ENCODE measurements at regions not wholly inside any gene's neighbourhood (a gene's known extent, or its start where the extent isn't known, plus 50 kb on each side); places are given as distances from the start of the nearest gene placed in this dataset.

DNA sequence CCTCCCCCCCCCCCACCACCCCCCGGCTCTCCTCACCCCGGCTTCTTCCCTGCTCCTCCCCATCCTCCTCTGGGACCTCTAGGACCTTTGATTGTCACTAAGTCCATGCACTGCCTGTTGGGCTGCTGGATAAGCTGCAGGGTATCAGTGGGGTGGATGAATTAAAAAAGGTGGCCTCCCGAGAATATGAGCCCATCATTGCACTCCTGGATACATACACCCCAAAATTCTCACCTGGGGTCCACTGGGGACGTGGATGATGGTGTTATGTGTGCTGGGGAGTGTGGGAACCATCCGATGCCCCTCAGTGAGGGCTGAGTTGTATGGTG lies 88.8 kb downstream of the IRF8 start:
- Mint-ChIP-seq H3K9me3 (ENCODE audit: unreplicated experiment) (no peaks in the 10 kb centered on the region), H3K36me3 (ENCODE audit: insufficient read depth, unreplicated experiment) (no peaks in the 10 kb centered on the region), H3K27ac (ENCODE audit: unreplicated experiment) (no peak overlapping the region), H3K4me1 (ENCODE audit: low read depth, unreplicated experiment) (peaks cover 24% of the 10 kb centered on the region), H3K4me3 (ENCODE audit: unreplicated experiment) (no peak overlapping the region), H3K27me3 (ENCODE audit: insufficient read depth, unreplicated experiment) (no peaks in the 10 kb centered on the region)
- H3K9me3 ChIP-seq = no peaks in the 10 kb centered on the region
- no peak overlapping the region for H3K4me3 ChIP-seq (ENCODE audit: low read depth, low read length)
- CTCF ChIA-PET = interaction anchor here (0.6 to 13.4 kb wide), 10 partner anchors 12 to 472 kb away, joined by 3 to 147 read pairs (median 4); no protein-coding TSS in a partner anchor
- H3K4me1 ChIP-seq = peaks cover 29% of the 10 kb centered on the region
- POLR2A ChIA-PET = no interaction called here
- no peaks in the 10 kb centered on the region for H3K27me3 ChIP-seq (replicated peaks; ENCODE audit: control insufficient read depth, insufficient read depth, low read length)
- BruUV-seq (replicated peaks) = no TSS peak
- H3K36me3 ChIP-seq (ENCODE audit: control insufficient read depth, insufficient read depth, low read length) = no peaks in the 10 kb centered on the region
- TF ChIP-seq, protein P1, sequence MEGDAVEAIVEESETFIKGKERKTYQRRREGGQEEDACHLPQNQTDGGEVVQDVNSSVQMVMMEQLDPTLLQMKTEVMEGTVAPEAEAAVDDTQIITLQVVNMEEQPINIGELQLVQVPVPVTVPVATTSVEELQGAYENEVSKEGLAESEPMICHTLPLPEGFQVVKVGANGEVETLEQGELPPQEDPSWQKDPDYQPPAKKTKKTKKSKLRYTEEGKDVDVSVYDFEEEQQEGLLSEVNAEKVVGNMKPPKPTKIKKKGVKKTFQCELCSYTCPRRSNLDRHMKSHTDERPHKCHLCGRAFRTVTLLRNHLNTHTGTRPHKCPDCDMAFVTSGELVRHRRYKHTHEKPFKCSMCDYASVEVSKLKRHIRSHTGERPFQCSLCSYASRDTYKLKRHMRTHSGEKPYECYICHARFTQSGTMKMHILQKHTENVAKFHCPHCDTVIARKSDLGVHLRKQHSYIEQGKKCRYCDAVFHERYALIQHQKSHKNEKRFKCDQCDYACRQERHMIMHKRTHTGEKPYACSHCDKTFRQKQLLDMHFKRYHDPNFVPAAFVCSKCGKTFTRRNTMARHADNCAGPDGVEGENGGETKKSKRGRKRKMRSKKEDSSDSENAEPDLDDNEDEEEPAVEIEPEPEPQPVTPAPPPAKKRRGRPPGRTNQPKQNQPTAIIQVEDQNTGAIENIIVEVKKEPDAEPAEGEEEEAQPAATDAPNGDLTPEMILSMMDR (IDR thresholded peaks at IDR 0.05; ENCODE audit: insufficient read depth in 1 of 2, low read depth in 1 of 2, low read length in 1 of 2, severe bottlenecking in 1 of 2, unreplicated experiment in 1 of 2) = peak in 1 of 2 experiments; percentile 16
- intact Hi-C loops (cut with micrococcal nuclease; ENCODE audit: unreplicated experiment) = loop anchor here (1.0 to 2.0 kb wide), 3 partner anchors 89 to 166 kb away; partner anchors contain the start of gene IRF8
- DNase-seq = no peak

DNA sequence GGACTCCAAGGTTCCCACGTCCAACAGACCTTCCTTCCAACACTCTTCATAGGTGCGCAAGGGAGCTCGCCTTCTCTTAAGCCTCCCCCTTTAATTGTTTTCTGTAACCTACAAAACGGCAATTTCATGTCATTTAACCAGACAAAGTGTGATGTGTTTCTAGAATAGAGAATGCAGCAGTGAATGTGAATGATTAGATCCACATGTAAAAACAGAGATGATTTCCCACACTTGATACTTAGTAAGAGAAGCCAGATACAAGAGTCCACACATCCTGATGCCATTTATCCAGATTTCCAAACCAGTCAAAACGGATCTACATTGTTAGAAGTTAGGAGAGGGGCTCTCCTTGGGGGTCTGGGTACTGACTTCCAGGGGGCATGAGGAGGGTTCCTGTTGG lies 89.3 kb downstream of the IRF8 start:
- no peak overlapping the region for H3K4me3 ChIP-seq (ENCODE audit: low read depth, low read length)
- no peaks in the 10 kb centered on the region for H3K9me3 ChIP-seq
- Mint-ChIP-seq H3K4me3 (ENCODE audit: unreplicated experiment) (no peak overlapping the region), H3K27ac (ENCODE audit: unreplicated experiment) (no peak overlapping the region), H3K4me1 (ENCODE audit: low read depth, unreplicated experiment) (peaks cover 24% of the 10 kb centered on the region), H3K9me3 (ENCODE audit: unreplicated experiment) (no peaks in the 10 kb centered on the region), H3K36me3 (ENCODE audit: insufficient read depth, unreplicated experiment) (no peaks in the 10 kb centered on the region), H3K27me3 (ENCODE audit: insufficient read depth, unreplicated experiment) (no peaks in the 10 kb centered on the region)
- no TSS peak for BruUV-seq (replicated peaks)
- H3K27me3 ChIP-seq (replicated peaks; ENCODE audit: control insufficient read depth, insufficient read depth, low read length) = no peaks in the 10 kb centered on the region
- intact Hi-C loops (cut with micrococcal nuclease; ENCODE audit: unreplicated experiment) = no loop called here
- no peaks in the 10 kb centered on the region for H3K36me3 ChIP-seq (ENCODE audit: control insufficient read depth, insufficient read depth, low read length)
- POLR2A ChIA-PET = no interaction called here
- no peak for DNase-seq
- TF ChIP-seq, protein P1 (IDR thresholded peaks at IDR 0.05; ENCODE audit: insufficient read depth in 1 of 2, low read depth in 1 of 2, low read length in 1 of 2, severe bottlenecking in 1 of 2, unreplicated experiment in 1 of 2) = no peak
- H3K4me1 ChIP-seq = peaks cover 29% of the 10 kb centered on the region
- CTCF ChIA-PET = interaction anchor here (13.4 kb wide), 1 partner anchor 168 kb away, joined by 147 read pairs; no protein-coding TSS in a partner anchor

DNA sequence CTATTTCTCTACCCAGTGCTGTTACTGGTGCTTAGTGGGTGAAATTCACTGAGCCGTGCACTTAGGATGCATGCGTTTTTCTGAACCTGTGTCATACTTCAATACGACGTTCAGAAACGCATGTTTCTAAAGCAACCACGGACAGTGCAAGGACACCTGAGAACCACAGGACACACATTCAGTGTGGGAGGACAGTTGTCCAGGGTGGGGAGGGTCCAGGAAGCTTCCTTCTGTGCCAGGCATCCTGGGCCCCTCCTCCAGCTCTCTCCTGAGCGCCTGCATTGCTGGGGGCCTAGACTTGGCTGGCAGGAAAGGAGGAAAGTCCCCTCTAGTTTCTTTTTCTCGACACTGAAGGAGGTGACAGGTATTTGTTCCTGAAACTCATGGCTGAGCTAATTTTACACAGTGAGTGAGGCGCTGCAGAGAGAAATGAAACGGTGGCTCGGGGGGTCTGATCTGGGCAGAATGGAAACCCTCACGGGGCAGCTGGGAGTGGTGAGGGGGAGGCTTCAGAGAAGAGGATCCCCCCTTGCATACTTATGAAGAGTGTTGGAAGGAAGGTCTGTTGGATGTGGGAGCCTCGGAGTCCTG lies 89.9 kb downstream of the IRF8 start:
- ChIA-PET CTCF (interaction anchor here (13.4 kb wide), 1 partner anchor 169 kb away, joined by 147 read pairs; no protein-coding TSS in a partner anchor), POLR2A (no interaction called here)
- Histone ChIP-seq H3K36me3 (ENCODE audit: control insufficient read depth, insufficient read depth, low read length) (no peaks in the 10 kb centered on the region), H3K27me3 (replicated peaks; ENCODE audit: control insufficient read depth, insufficient read depth, low read length) (no peaks in the 10 kb centered on the region), H3K9me3 (no peaks in the 10 kb centered on the region), H3K4me1 (peaks cover 29% of the 10 kb centered on the region), H3K4me3 (ENCODE audit: low read depth, low read length) (no peak overlapping the region)
- no peak overlapping the region for H3K27ac Mint-ChIP-seq (ENCODE audit: unreplicated experiment)
- H3K4me3 Mint-ChIP-seq (ENCODE audit: unreplicated experiment) = no peak overlapping the region
- H3K27me3 Mint-ChIP-seq (ENCODE audit: insufficient read depth, unreplicated experiment) = no peaks in the 10 kb centered on the region
- intact Hi-C loops (cut with micrococcal nuclease; ENCODE audit: unreplicated experiment) = no loop called here
- DNase-seq = no peak
- TF ChIP-seq, protein P1 (IDR thresholded peaks at IDR 0.05; ENCODE audit: insufficient read depth in 1 of 2, low read depth in 1 of 2, low read length in 1 of 2, severe bottlenecking in 1 of 2, unreplicated experiment in 1 of 2) = no peak
- H3K9me3 Mint-ChIP-seq (ENCODE audit: unreplicated experiment) = no peaks in the 10 kb centered on the region
- no TSS peak for BruUV-seq (replicated peaks)
- H3K4me1 Mint-ChIP-seq (ENCODE audit: low read depth, unreplicated experiment) = peaks cover 24% of the 10 kb centered on the region
- H3K36me3 Mint-ChIP-seq (ENCODE audit: insufficient read depth, unreplicated experiment) = no peaks in the 10 kb centered on the region
